AG09319 (cell line): ENCODE measurements at regions not wholly inside any gene's neighbourhood (a gene's known extent, or its start where the extent isn't known, plus 50 kb on each side); places are given as distances from the start of the nearest gene placed in this dataset.
"Not testable (repeated sequence)": the region's sequence is repeated elsewhere in the genome, so short reads cannot be mapped to it uniquely, and the experiment has no call there.

Experiments
- DNase-seq: peaks from one replicate; pipeline ENCODE4 v3.0.0-alpha.2; 2010; ENCODE audit warnings: low read depth; ENCODE audit errors: extremely low read depth
- TF ChIP-seq, protein P1 (sequence below): IDR thresholded peaks from 2 replicates; pipeline ENCODE4 v1.5.1; 2011; ENCODE audit warnings: low read depth, mild to moderate bottlenecking, inconsistent platforms, low read length, moderate library complexity

DNA sequence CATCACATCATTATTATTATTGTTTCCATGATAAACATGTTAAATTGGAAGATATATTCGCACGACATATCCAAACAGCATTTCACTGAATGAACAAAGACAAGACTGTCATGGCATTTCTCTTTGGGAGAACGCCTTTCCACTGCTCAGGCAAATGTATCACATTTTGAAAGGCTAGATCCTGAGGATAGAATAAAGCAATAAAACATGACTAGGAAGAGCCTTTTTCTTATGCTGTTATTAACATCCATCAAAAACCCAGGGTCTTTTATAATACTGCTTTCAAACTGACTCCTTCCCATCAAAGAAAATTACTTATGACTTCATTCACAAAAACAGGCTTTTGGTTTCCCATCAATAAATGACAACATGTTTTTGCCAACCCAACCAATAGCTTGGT, 630.9 kb downstream of the TMTC2 start:
- TF ChIP-seq, protein P1, sequence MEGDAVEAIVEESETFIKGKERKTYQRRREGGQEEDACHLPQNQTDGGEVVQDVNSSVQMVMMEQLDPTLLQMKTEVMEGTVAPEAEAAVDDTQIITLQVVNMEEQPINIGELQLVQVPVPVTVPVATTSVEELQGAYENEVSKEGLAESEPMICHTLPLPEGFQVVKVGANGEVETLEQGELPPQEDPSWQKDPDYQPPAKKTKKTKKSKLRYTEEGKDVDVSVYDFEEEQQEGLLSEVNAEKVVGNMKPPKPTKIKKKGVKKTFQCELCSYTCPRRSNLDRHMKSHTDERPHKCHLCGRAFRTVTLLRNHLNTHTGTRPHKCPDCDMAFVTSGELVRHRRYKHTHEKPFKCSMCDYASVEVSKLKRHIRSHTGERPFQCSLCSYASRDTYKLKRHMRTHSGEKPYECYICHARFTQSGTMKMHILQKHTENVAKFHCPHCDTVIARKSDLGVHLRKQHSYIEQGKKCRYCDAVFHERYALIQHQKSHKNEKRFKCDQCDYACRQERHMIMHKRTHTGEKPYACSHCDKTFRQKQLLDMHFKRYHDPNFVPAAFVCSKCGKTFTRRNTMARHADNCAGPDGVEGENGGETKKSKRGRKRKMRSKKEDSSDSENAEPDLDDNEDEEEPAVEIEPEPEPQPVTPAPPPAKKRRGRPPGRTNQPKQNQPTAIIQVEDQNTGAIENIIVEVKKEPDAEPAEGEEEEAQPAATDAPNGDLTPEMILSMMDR: no peak
- DNase-seq: no peak

DNA sequence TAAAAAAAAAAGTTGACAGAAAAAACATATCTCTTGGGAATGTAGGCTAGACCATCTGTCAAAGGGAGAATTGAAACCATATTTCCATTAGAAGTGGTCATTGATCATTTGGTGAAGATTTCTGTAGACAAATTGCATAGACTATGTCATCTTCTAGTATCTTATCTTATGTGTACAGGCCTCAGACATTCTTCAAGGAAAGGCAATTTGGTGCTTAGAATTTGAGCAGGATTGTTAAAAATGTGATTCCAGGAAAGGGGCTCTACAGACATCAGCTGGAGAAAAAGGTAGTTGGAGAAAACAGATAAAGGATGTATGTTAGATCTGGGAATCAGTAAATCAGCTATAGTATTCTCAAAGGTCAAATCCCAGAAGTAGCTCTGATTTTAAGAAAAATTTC, 627.1 kb downstream of the TMTC2 start:
- DNase-seq: no peak
- TF ChIP-seq, protein P1: no peak

DNA sequence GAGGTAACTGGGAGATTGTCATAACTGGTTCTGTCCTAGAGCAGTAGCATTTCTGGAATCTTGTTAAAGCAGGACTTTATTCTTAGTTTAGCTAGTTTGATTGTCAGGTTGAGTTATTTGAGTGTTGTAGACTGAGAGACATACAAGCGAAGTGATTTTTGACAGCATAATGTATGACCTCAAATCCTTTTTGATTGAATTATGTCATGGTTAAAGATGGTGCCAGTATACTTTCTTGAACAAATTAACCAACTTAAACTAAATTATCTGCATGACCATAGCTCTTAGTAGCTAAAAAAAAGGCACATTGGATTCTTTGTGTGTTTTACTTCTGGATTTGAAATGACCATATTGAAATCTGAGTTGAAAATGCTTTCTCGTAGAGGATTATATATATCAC, 626.6 kb downstream of the TMTC2 start:
- TF ChIP-seq, protein P1: no peak
- no peak for DNase-seq

DNA sequence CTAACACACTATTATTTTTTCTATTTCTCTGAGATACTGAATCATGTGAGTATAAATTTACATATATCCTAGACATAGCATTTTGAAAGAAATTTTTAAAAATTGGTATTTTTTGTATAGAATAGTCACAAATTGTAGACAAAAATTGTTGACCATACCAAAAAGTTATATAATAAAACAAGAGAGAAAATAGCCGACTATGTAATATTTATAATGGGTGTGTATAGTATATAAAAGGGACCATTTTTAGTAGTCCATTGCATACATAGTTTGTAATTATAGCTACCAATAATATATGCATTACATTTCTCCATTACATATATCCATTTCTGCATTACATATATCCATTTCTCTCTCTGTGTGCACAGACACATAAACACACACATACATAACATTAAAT, 590.2 kb downstream of the TMTC2 start:
- DNase-seq: no peak
- TF ChIP-seq, protein P1: no peak

DNA sequence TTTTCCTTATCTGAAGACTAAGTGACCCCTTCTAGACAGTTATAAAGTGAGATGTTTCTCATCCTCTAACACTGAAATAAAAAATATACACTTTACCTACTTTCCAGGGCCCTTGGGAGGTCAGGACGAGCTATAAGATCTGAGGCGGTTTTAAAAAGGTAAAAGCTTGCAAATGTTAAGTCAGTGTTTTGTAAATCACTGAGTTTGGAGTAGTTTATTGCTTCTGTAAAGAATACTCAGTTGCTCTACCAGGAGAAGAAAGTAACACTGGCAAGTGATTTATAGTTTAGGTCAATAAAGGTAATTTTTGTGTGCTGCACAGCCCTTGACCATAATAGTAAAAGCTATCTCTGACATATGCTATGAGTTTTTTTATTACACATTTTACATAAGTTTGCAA, 584.5 kb downstream of the TMTC2 start:
- TF ChIP-seq, protein P1: no peak
- no peak for DNase-seq

DNA sequence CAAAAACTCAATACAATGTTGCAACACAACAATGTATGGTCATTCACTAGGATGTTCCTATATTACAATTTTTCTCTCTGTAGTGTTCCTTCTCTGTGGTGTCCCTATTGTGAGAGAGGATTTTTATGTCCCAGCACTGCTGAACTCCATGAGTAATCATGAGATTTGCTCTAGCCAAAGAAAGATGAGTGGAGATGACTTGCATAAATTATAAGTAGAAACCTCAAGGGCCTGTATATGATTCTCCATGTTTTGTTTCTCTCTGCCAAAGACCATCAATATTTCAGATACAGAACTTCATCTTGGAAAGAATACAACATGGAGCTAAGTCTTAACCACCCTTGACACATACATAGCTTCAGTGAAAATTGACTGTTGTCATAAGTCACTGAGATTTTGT, 579.1 kb downstream of the TMTC2 start:
- TF ChIP-seq, protein P1: no peak
- DNase-seq: no peak

DNA sequence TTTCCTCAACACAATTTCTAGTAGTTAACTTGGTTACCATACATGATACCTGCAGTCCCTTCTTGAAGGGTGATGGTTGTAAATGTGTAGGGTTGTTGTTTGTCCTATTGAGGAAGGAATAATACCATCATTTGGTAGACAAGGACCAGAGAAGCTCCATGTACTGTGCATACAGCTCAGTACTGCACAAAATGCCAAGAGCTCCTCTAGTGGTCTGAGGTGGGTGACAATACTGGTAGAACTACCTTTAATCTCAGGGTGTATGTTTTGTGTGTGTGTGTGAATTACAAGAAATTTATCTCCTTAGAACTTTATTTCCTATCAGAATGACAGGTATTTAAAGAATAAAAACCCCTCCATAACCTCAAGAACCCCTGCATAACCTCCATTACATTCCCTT, 575.3 kb downstream of the TMTC2 start:
- DNase-seq: no peak

DNA sequence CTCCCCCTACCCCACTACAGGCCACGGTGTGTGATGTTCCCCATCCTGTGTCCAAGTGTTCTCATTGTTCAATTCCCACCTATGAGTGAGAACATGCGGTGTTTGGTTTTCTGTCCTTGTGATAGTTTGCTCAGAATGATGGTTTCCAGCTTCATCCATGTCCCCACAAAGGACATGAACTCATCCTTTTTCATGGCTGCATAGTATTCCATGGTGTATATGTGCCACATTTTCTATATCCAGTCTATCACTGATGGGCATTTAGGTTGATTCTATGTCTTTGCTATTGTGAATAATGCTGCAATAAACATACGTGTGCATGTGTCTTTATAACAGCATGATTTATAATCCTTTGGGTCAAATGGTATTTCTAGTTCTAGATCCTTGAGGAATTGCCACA, 573.4 kb downstream of the TMTC2 start:
- not testable (repeated sequence) for DNase-seq

More for the DNA sequence above, 575.3 kb downstream of the TMTC2 start:
- TF ChIP-seq, protein P1: no peak; the same call in 1 of the 2 replicates
